ENCODE measurements at regions not wholly inside any gene's neighbourhood (a gene's known extent, or its start where the extent isn't known, plus 50 kb on each side); places are given as distances from the start of the nearest gene placed in this dataset.
A peak's percentile ranks its signal among the peaks of the same experiment; 100 is the strongest.

DNA sequence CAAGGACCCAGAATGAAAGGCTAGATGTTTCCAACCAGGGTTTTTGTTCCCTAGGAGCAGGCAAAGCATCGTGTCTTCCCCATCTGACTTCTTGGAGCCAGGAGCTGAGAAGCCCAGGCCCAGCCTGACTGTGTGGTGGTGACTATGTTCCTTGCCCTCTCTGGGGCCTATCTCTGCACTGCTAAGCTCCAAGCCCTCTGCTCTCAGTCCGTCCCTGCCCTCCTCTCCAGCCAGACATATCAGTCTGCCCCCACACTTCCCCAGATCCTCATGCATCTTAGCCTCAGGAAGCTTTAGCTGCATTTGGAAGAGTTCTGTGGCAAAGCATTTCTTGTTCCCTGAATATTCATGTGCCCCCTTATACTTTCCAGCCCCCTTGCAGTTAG lies 196.6 kb downstream of the CYP26B1 start:
- no peak for DNase-seq (ENCODE audit: low read depth in 1 of 2, low spot score in 1 of 2)
- Histone ChIP-seq H3K27me3 (no peaks in the 10 kb centered on the region), H3K27ac (no peak overlapping the region), H3K4me3 (no peak overlapping the region), H3K9me3 (ENCODE audit: low read depth) (no peaks in the 10 kb centered on the region), H3K36me3 (no peaks in the 10 kb centered on the region), H3K4me1 (ENCODE audit: low read depth) (no peaks in the 10 kb centered on the region)
- TF ChIP-seq, protein P1, sequence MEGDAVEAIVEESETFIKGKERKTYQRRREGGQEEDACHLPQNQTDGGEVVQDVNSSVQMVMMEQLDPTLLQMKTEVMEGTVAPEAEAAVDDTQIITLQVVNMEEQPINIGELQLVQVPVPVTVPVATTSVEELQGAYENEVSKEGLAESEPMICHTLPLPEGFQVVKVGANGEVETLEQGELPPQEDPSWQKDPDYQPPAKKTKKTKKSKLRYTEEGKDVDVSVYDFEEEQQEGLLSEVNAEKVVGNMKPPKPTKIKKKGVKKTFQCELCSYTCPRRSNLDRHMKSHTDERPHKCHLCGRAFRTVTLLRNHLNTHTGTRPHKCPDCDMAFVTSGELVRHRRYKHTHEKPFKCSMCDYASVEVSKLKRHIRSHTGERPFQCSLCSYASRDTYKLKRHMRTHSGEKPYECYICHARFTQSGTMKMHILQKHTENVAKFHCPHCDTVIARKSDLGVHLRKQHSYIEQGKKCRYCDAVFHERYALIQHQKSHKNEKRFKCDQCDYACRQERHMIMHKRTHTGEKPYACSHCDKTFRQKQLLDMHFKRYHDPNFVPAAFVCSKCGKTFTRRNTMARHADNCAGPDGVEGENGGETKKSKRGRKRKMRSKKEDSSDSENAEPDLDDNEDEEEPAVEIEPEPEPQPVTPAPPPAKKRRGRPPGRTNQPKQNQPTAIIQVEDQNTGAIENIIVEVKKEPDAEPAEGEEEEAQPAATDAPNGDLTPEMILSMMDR (IDR thresholded peaks at IDR 0.05; ENCODE audit: low read depth, low read length), result no peak

DNA sequence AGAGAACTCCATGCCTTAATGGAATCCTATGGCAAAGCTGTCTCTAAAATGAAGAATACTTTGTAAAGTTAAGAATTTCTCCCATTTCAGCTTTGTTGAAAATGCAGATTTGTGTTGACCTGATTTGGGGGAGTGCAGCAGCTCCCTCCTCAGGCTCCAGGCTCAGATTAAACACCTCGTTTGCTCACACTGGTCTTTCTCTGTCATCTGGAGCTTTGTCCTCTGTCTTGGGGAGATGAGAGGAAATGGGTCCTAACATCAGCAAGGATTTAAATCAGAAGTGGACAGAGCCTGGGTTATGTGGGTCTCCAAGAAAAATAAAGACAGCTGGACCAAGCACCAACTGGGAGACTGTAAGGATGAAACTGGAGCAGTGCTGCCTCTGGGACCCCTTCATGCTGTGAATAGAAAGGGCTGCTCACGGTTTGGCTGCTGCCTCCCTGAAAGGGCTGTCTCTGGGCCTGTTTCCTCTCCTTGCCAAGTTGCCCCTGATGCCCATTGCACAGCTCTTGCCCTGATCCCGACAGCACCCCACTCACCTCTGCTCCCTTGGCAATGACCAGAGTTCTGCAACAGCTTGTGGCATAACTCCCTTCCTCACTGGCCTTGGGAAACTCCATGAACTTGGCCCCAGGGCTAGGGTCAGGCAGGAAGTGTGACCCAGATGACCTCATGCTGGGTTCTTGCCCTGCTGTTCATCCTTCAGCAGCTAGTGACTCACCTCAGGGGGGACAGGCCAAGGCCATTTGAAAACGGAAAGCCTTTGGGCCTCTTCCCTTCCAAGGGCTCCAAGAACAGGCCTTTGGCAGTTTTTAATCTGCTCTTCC lies 197.2 kb downstream of the CYP26B1 start:
- Histone ChIP-seq H3K9me3 (ENCODE audit: low read depth) (no peaks in the 10 kb centered on the region), H3K27ac (no peak overlapping the region), H3K4me1 (ENCODE audit: low read depth) (no peaks in the 10 kb centered on the region), H3K27me3 (no peaks in the 10 kb centered on the region), H3K36me3 (no peaks in the 10 kb centered on the region), H3K4me3 (no peak overlapping the region)
- DNase-seq (ENCODE audit: low read depth in 1 of 2, low spot score in 1 of 2), result peak in 1 of 2 donors; percentile 27
- TF ChIP-seq, protein P1 (IDR thresholded peaks at IDR 0.05; ENCODE audit: low read depth, low read length), result no peak

DNA sequence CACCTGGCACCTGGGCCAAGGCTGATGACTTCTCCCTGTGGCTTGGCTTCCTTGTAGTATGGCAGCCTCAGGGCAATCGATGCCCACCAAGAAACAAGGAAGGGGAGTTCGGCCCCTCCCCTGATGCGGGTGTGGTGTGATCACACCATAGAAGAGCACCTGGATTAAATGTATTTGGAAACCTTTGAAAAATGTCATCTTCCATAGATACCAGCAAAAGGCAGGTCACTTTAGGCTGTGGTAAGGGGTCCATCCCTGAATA lies 198.2 kb downstream of the CYP26B1 start:
- Histone ChIP-seq H3K9me3 (ENCODE audit: low read depth) (no peaks in the 10 kb centered on the region), H3K4me1 (ENCODE audit: low read depth) (no peaks in the 10 kb centered on the region), H3K4me3 (no peak overlapping the region), H3K36me3 (no peaks in the 10 kb centered on the region), H3K27ac (no peak overlapping the region), H3K27me3 (no peaks in the 10 kb centered on the region)
- no peak for DNase-seq (ENCODE audit: low read depth in 1 of 2, low spot score in 1 of 2)
- TF ChIP-seq, protein P1 (IDR thresholded peaks at IDR 0.05; ENCODE audit: low read depth, low read length), result no peak

DNA sequence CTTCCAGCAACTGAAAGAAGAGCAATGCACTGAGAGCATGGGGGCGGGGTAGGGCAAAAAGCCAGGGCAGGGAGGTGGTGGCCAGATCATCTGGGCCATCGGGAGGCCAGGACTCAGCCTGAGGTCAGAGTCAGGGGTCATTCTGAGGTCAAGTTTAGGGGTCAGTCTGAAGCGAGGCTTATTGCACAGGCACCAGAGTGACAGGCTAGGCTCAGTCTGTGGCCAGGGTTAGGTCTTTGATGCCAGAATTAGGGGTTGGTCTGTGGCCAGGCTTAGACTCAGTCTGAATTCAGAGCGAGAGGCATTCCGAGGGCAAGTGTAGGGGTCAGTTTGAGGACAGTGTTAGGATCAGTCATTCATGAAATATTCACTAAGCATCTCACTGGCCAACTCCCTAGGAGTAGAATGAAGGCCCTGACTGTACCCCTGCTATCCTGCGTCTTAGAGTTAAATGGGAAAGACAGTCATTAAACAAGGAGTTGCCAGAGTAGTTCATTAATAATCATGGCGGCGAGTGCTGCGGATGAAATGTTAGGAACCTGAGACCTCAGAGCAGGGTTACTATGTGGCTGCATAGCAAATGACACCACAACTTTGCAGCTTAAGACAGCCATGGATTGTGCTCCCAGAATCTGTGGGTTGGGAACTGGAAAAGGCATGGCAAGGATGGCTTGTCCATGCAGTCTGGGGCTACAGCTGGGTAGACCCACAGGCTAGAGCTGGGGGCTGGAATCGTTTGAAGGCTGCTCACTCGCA lies 198.7 kb downstream of the CYP26B1 start:
- TF ChIP-seq, protein P1 (IDR thresholded peaks at IDR 0.05; ENCODE audit: low read depth, low read length), result no peak
- H3K36me3 ChIP-seq, result no peaks in the 10 kb centered on the region
- H3K9me3 ChIP-seq (ENCODE audit: low read depth), result no peaks in the 10 kb centered on the region
- no peak overlapping the region for H3K4me3 ChIP-seq
- no peak overlapping the region for H3K27ac ChIP-seq
- DNase-seq (ENCODE audit: low read depth in 1 of 2, low spot score in 1 of 2), result peak in 1 of 2 donors; percentile 68
- no peaks in the 10 kb centered on the region for H3K27me3 ChIP-seq
- no peaks in the 10 kb centered on the region for H3K4me1 ChIP-seq (ENCODE audit: low read depth)

DNA sequence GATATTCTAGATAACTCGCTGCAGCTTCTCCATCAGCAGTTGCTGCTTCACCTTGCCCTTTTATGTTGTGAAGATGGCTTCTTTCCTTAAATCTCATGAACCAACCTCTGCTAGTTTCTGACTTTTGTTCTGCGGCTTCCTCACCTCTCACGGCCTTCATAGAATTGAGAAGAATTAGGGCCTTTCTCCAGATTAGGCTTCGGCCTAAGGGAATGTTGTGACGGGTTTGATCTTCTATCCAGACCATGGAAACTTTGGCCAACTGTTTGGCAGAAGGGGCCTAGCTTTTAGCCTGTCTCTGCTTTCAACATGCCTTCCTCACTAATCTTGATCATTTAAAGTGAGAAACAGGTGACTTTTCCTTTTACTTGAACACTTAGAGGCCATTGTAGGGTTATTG lies 199.9 kb downstream of the CYP26B1 start:
- TF ChIP-seq, protein P1 (IDR thresholded peaks at IDR 0.05; ENCODE audit: low read depth, low read length), result no peak
- Histone ChIP-seq H3K4me1 (ENCODE audit: low read depth) (no peaks in the 10 kb centered on the region), H3K9me3 (ENCODE audit: low read depth) (no peaks in the 10 kb centered on the region), H3K27me3 (no peaks in the 10 kb centered on the region), H3K27ac (no peak overlapping the region), H3K4me3 (no peak overlapping the region), H3K36me3 (no peaks in the 10 kb centered on the region)
- DNase-seq (ENCODE audit: low read depth in 1 of 2, low spot score in 1 of 2), result no peak
